Body of pancreas (tissue), 4 donors: ENCODE measurements at regions not wholly inside any gene's neighbourhood (a gene's known extent, or its start where the extent isn't known, plus 50 kb on each side); places are given as distances from the start of the nearest gene placed in this dataset.
A peak's percentile ranks its signal among the peaks of the same experiment; 100 is the strongest.

Experiments used
- ATAC-seq: fragments of 150-250 bp; one replicate; pipeline ENCODE4 v1.9.1; 2016
- DNase-seq, 4 donors: peaks; one replicate each; pipeline ENCODE4 v3.0.0-alpha.2; 2019
- H3K27ac ChIP-seq, 4 donors: fragments of 200-600 bp; sonication (generic); 1 replicate in 3 of 4; 2 replicates in 1 of 4; pipeline versions ENCODE4 v1.5.1 to v1.6.1; 2016 to 2019; ENCODE audit warnings: mild to moderate bottlenecking in 1 of 4, mixed read lengths in 1 of 4, moderate library complexity in 1 of 4
- H3K27me3 ChIP-seq, 2 donors: fragments of 200-600 bp; sonication (generic); one replicate each; pipeline ENCODE4 v1.6.0; 2016; ENCODE audit warnings: mild to moderate bottlenecking in 1 of 2
- H3K36me3 ChIP-seq, 2 donors: fragments of 200-600 bp; sonication (generic); replicated peaks in 1 of 2; 2 replicates each; pipeline ENCODE4 v1.5.1; 2016; ENCODE audit warnings: low read depth in 2 of 2; ENCODE audit not compliant: insufficient read depth in 1 of 2
- H3K4me1 ChIP-seq: fragments of 200-600 bp; sonication (generic); one replicate; pipeline ENCODE4 v1.6.0; 2016
- H3K4me3 ChIP-seq, 2 donors: fragments of 200-600 bp; sonication (generic); 1 replicate in 1 of 2; 2 replicates in 1 of 2; pipeline ENCODE4 v1.5.1; 2016 to 2019
- H3K9me3 ChIP-seq, 3 donors: fragments of 200-600 bp; sonication (generic); 1 replicate in 2 of 3; 2 replicates in 1 of 3; pipeline ENCODE4 v1.5.1; 2016
- CTCF ChIP-seq, 7 experiments: fragments of 450-650 bp in 4 of 7; fragments of 200-600 bp in 3 of 7; sonication (generic) in 3 of 7; IDR thresholded peaks; one replicate each; pipeline ENCODE4 v1.5.1; 2016 to 2019; ENCODE audit warnings: antibody characterized with exemption in 7 of 7
- POLR2A ChIP-seq, 3 donors: fragments of 450-650 bp; IDR thresholded peaks; one replicate each; pipeline ENCODE4 v1.6.1; 2016; ENCODE audit warnings: antibody characterized with exemption in 3 of 3, mild to moderate bottlenecking in 2 of 3
- WGBS, 2 donors: methylation state at CpG; one replicate each; pipeline ENCODE4 v1.1.5; 2017; 5-methylcytosine and 5-hydroxymethylcytosine counted together
- intact Hi-C: fragments of 100-400 bp; cut with DNase I; formaldehyde crosslinking; loops from one replicate; pipeline ENCODE4 v1.15.1; 2023

- Histone ChIP-seq H3K4me3 (no peak overlapping the region), H3K4me1 (peaks cover 16% of the 10 kb centered on the region), H3K27me3 (no peaks in the 10 kb centered on the region), H3K27ac (peak overlapping the region in 1 of 4 donors; percentile 12), H3K9me3 (no peaks in the 10 kb centered on the region), H3K36me3 (no peaks in the 10 kb centered on the region)
- TF ChIP-seq POLR2A (IDR thresholded peaks at IDR 0.05) = no peak
- WGBS, 2 donors = 74 to 81% methylated on average over 6 of the region's 6 CpGs
- DNase-seq = no peak
- no peak for ATAC-seq
- intact Hi-C loops = no loop called here
Measured at GRCh38 chr6:167735951-167736288, 90.8 kb upstream of the AFDN start.

- no peak overlapping the region for H3K27ac ChIP-seq
- no peak overlapping the region for H3K4me3 ChIP-seq
- no peak for DNase-seq
- intact Hi-C loops = no loop called here
- H3K27me3 ChIP-seq = no peaks in the 10 kb centered on the region
- peaks cover 16% of the 10 kb centered on the region for H3K4me1 ChIP-seq
- TF ChIP-seq CTCF (IDR thresholded peaks at IDR 0.05) = no peak
- no peak for TF ChIP-seq POLR2A (IDR thresholded peaks at IDR 0.05)
- no peak for ATAC-seq
- H3K36me3 ChIP-seq = no peaks in the 10 kb centered on the region
- H3K9me3 ChIP-seq = no peaks in the 10 kb centered on the region
- WGBS, 2 donors = 80 to 85% methylated on average over 12 to 18 of the region's 18 CpGs
Measured at GRCh38 chr6:167736486-167737204, 90.1 kb upstream of the AFDN start.

- ATAC-seq (no peak), DNase-seq (no peak)
- Histone ChIP-seq H3K9me3 (no peaks in the 10 kb centered on the region), H3K27ac (no peak overlapping the region), H3K27me3 (no peaks in the 10 kb centered on the region), H3K4me1 (peaks cover 16% of the 10 kb centered on the region), H3K4me3 (no peak overlapping the region), H3K36me3 (no peaks in the 10 kb centered on the region)
- TF ChIP-seq POLR2A (IDR thresholded peaks at IDR 0.05) = no peak
- no peak for TF ChIP-seq CTCF (IDR thresholded peaks at IDR 0.05)
- intact Hi-C loops = no loop called here
- 85 to 86% methylated on average over 15 of the region's 23 CpGs for WGBS, 2 donors
Measured at GRCh38 chr6:167737205-167737830, 89.4 kb upstream of the AFDN start.

- DNase-seq (no peak), ATAC-seq (no peak)
- WGBS, 2 donors = 93 to 95% methylated on average over 11 to 13 of the region's 13 CpGs
- no peaks in the 10 kb centered on the region for H3K27me3 ChIP-seq
- peaks cover 13% of the 10 kb centered on the region for H3K4me1 ChIP-seq
- intact Hi-C loops = no loop called here
- H3K4me3 ChIP-seq = no peak overlapping the region
- H3K27ac ChIP-seq = no peak overlapping the region
- no peak for TF ChIP-seq CTCF (IDR thresholded peaks at IDR 0.05)
- no peak for TF ChIP-seq POLR2A (IDR thresholded peaks at IDR 0.05)
- no peaks in the 10 kb centered on the region for H3K9me3 ChIP-seq
- no peaks in the 10 kb centered on the region for H3K36me3 ChIP-seq
Measured at GRCh38 chr6:167738386-167738785, 88.3 kb upstream of the AFDN start.

- WGBS, 2 donors = 91 to 92% methylated on average over 23 of the region's 23 CpGs
- no peak overlapping the region for H3K27ac ChIP-seq
- ATAC-seq (no peak), DNase-seq (no peak)
- H3K4me1 ChIP-seq = peaks cover 3% of the 10 kb centered on the region
- no peaks in the 10 kb centered on the region for H3K9me3 ChIP-seq
- intact Hi-C loops = no loop called here
- H3K4me3 ChIP-seq = no peak overlapping the region
- H3K36me3 ChIP-seq = no peaks in the 10 kb centered on the region
- TF ChIP-seq POLR2A (IDR thresholded peaks at IDR 0.05) (no peak), CTCF (IDR thresholded peaks at IDR 0.05) (no peak)
- H3K27me3 ChIP-seq = no peaks in the 10 kb centered on the region
Measured at GRCh38 chr6:167739721-167740475, 86.8 kb upstream of the AFDN start.
